GM19438 (cell line): ENCODE measurements at regions not wholly inside any gene's neighbourhood (a gene's known extent, or its start where the extent isn't known, plus 50 kb on each side); places are given as distances from the start of the nearest gene placed in this dataset.

ENCODE experiments used
- ATAC-seq: cut with Tn5 transposase; IDR thresholded peaks from one replicate; pipeline ENCODE4 v1.9.1; 2021; ENCODE audit warnings: low read depth; ENCODE audit not compliant: unreplicated experiment

GRCh38 chr6:113651120-113651519 lies 206.0 kb upstream of the MARCKS start:
- ATAC-seq = no peak

GRCh38 chr6:113651920-113652319 lies 205.2 kb upstream of the MARCKS start:
- no peak for ATAC-seq

- ATAC-seq = no peak
Measured at GRCh38 chr6:113653275-113653674, 203.9 kb upstream of the MARCKS start.

- no peak for ATAC-seq
Measured at GRCh38 chr6:113654396-113654795, 202.7 kb upstream of the MARCKS start.

- no peak for ATAC-seq
Measured at GRCh38 chr6:113655761-113656160, 201.4 kb upstream of the MARCKS start.

GRCh38 chr6:113659762-113660404 lies 197.3 kb upstream of the MARCKS start:
- no peak for ATAC-seq

- no peak for ATAC-seq
Measured at GRCh38 chr6:113660819-113661218, 196.3 kb upstream of the MARCKS start.

- ATAC-seq = no peak
Measured at GRCh38 chr6:113662093-113662665, 195.0 kb upstream of the MARCKS start.

GRCh38 chr6:113662688-113663333 lies 194.3 kb upstream of the MARCKS start:
- ATAC-seq = no peak

GRCh38 chr6:113664909-113665308 lies 192.2 kb upstream of the MARCKS start:
- ATAC-seq = no peak

GRCh38 chr6:113668641-113669408 lies 188.3 kb upstream of the MARCKS start:
- ATAC-seq = no peak

- no peak for ATAC-seq
Measured at GRCh38 chr6:113669606-113670005, 187.5 kb upstream of the MARCKS start.

- ATAC-seq = no peak
Measured at GRCh38 chr6:113671421-113671820, 185.7 kb upstream of the MARCKS start.

- ATAC-seq = no peak
Measured at GRCh38 chr6:113672491-113673149, 184.5 kb upstream of the MARCKS start.

GRCh38 chr6:113674075-113674474 lies 183.1 kb upstream of the MARCKS start:
- ATAC-seq = no peak

- no peak for ATAC-seq
Measured at GRCh38 chr6:113676057-113676456, 181.1 kb upstream of the MARCKS start.

GRCh38 chr6:113676968-113677367 lies 180.2 kb upstream of the MARCKS start:
- no peak for ATAC-seq

- no peak for ATAC-seq
Measured at GRCh38 chr6:113679051-113679450, 178.1 kb upstream of the MARCKS start.

- ATAC-seq = no peak
Measured at GRCh38 chr6:113680301-113680700, 176.8 kb upstream of the MARCKS start.

GRCh38 chr6:113683968-113684367 lies 173.2 kb upstream of the MARCKS start:
- no peak for ATAC-seq

- ATAC-seq = no peak
Measured at GRCh38 chr6:113684382-113684901, 172.7 kb upstream of the MARCKS start.
